Thoracic aorta (tissue), 2 donors: ENCODE measurements at regions not wholly inside any gene's neighbourhood (a gene's known extent, or its start where the extent isn't known, plus 50 kb on each side); places are given as distances from the start of the nearest gene placed in this dataset.
"Not testable (repeated sequence)": the region's sequence is repeated elsewhere in the genome, so short reads cannot be mapped to it uniquely, and the experiment has no call there.

Experiments
- ATAC-seq: fragments of 150-250 bp; one replicate; pipeline ENCODE4 v1.8.0; 2017; ENCODE audit warnings: low read depth; ENCODE audit not compliant: insufficient number of reproducible peaks, low FRiP score
- DNase-seq: peaks from one replicate; pipeline ENCODE4 v3.0.0-alpha.2; 2020; ENCODE audit warnings: low spot score
- H3K27ac ChIP-seq, 2 donors: fragments of 200-600 bp; sonication (generic); 1 replicate in 1 of 2; 2 replicates in 1 of 2; pipeline ENCODE4 v1.5.1; 2016; ENCODE audit warnings: mild to moderate bottlenecking in 2 of 2, moderate library complexity in 2 of 2
- H3K27me3 ChIP-seq: fragments of 200-600 bp; sonication (generic); replicated peaks from 2 replicates; pipeline ENCODE4 v1.6.0; 2016; ENCODE audit warnings: mild to moderate bottlenecking; ENCODE audit not compliant: insufficient read depth
- H3K36me3 ChIP-seq: fragments of 200-600 bp; sonication (generic); one replicate; pipeline ENCODE4 v1.5.1; 2016
- H3K4me1 ChIP-seq, 2 donors: fragments of 200-600 bp; sonication (generic); 1 replicate in 1 of 2; 2 replicates in 1 of 2; pipeline versions ENCODE4 v1.5.1 to v1.6.0; 2016; ENCODE audit warnings: low read depth in 2 of 2, mild to moderate bottlenecking in 1 of 2; ENCODE audit not compliant: control insufficient read depth in 1 of 2
- H3K4me3 ChIP-seq: fragments of 200-600 bp; sonication (generic); 2 replicates; pipeline ENCODE4 v1.5.1; 2016; ENCODE audit warnings: mild to moderate bottlenecking
- H3K9me3 ChIP-seq: fragments of 200-600 bp; sonication (generic); 2 replicates; pipeline ENCODE4 v1.5.1; 2016
- TF ChIP-seq, protein P1 (sequence below): fragments of 200-600 bp; sonication (generic); IDR thresholded peaks from one replicate; pipeline ENCODE4 v1.5.1; 2019; ENCODE audit warnings: antibody characterized with exemption

DNA sequence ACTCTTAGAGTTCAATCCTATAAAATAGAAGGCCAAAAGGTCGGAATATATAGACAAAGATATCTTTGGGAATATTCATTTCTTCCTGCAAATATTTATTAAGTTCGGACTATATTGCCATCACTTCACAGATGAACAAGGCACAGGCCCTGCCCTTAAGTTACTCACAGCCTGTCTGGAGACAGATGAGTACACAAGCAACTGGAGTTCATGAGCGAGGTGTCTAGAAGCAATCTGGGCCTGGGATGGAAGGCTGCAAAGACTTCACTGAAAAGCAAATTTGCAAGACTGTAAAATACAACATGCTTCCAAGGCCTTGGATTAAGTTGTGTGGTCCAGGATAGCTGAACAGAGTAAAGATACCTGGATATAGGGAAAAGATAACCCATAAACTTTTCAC is 56.7 kb upstream of the CEP85L start:
- TF ChIP-seq, protein P1, sequence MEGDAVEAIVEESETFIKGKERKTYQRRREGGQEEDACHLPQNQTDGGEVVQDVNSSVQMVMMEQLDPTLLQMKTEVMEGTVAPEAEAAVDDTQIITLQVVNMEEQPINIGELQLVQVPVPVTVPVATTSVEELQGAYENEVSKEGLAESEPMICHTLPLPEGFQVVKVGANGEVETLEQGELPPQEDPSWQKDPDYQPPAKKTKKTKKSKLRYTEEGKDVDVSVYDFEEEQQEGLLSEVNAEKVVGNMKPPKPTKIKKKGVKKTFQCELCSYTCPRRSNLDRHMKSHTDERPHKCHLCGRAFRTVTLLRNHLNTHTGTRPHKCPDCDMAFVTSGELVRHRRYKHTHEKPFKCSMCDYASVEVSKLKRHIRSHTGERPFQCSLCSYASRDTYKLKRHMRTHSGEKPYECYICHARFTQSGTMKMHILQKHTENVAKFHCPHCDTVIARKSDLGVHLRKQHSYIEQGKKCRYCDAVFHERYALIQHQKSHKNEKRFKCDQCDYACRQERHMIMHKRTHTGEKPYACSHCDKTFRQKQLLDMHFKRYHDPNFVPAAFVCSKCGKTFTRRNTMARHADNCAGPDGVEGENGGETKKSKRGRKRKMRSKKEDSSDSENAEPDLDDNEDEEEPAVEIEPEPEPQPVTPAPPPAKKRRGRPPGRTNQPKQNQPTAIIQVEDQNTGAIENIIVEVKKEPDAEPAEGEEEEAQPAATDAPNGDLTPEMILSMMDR, result no peak
- no peaks in the 10 kb centered on the region for H3K36me3 ChIP-seq
- ATAC-seq, result no peak
- no peaks in the 10 kb centered on the region for H3K27me3 ChIP-seq
- peaks cover 8 to 17% of the 10 kb centered on the region in 2 donors for H3K4me1 ChIP-seq
- no peak overlapping the region for H3K4me3 ChIP-seq
- no peaks in the 10 kb centered on the region for H3K9me3 ChIP-seq
- no peak for DNase-seq
- no peak overlapping the region for H3K27ac ChIP-seq

DNA sequence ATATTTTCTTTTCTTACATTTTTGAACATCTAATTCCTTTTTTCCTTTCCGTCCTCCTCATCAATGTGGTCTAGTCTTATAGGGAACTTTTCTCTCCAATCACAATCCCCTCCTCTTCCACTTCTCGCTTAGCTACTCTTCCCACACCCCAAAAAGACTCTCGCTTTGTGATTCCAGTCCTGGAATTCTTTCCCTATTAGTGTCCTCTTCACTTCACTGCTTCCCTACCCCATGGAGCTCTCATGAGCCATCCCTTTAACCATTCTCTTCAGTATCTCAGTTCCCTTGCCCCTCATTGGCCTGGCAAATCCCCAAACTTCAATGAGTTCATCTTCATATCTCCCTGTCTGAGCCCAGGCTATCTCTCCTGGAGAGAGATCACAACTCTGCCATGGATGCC is 55.3 kb upstream of the CEP85L start:
- H3K27me3 ChIP-seq, result no peaks in the 10 kb centered on the region
- no peak for ATAC-seq
- H3K9me3 ChIP-seq, result no peaks in the 10 kb centered on the region
- H3K4me1 ChIP-seq, result peaks cover 8 to 17% of the 10 kb centered on the region in 2 donors
- H3K4me3 ChIP-seq, result no peak overlapping the region
- TF ChIP-seq, protein P1, result no peak
- DNase-seq, result no peak
- H3K27ac ChIP-seq, result no peak overlapping the region
- H3K36me3 ChIP-seq, result no peaks in the 10 kb centered on the region

DNA sequence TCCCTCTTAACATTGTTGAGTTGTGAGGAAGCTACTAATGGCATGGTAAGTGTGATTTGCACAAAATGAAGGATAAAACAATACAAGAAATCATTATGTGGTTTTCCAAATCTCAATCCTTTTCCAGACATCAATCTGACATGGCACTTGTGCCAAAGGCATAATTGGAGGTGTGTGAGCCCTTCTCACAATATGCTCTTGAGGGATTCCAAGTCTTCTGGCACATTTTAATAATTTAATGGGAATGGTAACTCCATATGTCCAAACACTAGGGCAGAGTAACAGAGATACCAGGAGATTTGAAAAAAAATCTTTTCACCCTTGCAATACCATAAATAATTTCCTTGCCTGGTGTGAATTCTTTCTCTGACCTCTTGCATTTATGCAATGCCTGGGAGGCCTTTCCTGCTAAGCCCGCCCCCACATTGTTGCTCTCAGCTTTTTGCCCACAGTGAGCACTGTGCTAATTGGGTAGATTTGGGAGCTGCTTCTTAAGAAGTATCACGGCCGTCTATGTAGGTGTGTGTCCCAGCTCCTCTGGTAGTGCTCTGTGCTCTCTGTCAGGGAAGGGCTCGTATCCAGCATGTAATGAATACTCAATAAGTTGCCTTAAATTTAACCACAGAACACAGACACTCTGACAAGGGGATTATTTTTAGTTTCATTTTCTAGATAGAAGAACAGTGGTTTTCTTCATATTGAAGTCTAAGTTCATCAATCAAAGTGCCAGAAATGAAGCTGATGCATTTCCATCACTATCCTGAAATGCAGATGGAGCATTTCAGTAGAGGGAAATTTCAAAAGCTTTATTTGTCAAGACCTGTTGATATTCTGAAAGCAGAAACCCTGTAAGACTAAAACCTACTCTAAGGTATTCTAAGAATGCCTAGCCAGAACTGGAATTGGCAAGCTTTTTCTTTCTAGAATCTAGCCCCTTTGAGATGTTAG is 54.4 kb upstream of the CEP85L start:
- TF ChIP-seq, protein P1, result no peak
- H3K4me3 ChIP-seq, result peak overlapping the region; percentile 46
- H3K4me1 ChIP-seq, result peaks cover 8 to 17% of the 10 kb centered on the region in 2 donors
- H3K27me3 ChIP-seq, result no peaks in the 10 kb centered on the region
- DNase-seq (no peak), ATAC-seq (no peak)
- H3K9me3 ChIP-seq, result no peaks in the 10 kb centered on the region
- no peak overlapping the region for H3K27ac ChIP-seq
- no peaks in the 10 kb centered on the region for H3K36me3 ChIP-seq

DNA sequence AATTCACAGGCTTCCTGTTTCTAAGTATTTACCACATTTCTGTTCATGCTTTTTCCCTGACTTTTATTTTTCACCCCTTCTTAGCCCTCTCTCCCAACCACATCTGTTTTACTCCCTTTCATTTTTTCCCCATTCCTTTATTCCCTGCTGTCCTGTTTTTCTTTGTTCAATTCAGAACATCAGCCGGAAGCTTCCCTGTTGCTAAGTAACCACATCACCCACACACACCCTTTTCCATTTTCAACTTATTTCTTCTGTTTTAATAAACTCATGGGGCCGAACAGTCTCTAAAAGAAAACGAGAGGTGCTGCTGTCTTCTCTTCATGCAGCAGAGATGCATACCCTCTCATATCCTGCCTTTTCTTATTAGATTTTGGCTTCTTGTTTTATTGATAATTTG is 53.5 kb upstream of the CEP85L start:
- no peak for ATAC-seq
- TF ChIP-seq, protein P1, result no peak
- Histone ChIP-seq H3K9me3 (no peaks in the 10 kb centered on the region), H3K4me1 (peaks cover 8 to 15% of the 10 kb centered on the region in 2 donors), H3K4me3 (no peak overlapping the region), H3K27ac (no peak overlapping the region), H3K36me3 (no peaks in the 10 kb centered on the region), H3K27me3 (no peaks in the 10 kb centered on the region)
- no peak for DNase-seq

DNA sequence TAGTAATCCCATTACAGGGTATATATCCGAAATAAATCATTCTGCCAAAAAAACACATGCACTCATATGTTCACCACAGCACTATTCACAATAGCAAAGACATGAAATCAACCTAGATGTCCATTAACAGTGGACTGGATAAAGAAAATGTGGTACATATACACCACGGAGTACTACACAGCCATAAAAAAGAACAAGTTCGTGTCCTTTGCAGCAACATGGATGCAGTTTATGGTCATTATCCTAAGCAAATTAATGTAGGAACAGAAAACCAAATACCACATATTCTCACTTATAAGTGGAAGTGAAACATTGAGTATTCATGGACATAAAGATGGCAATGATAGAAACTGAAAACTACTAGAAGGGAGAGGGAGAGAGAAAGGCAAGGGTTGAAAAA is 49.9 kb upstream of the CEP85L start:
- H3K9me3 ChIP-seq, H3K4me1 ChIP-seq, H3K27me3 ChIP-seq, H3K36me3 ChIP-seq, H3K27ac ChIP-seq, DNase-seq, H3K4me3 ChIP-seq, ATAC-seq: not testable (repeated sequence)
